H9 (cell line): ENCODE measurements at regions not wholly inside any gene's neighbourhood (a gene's known extent, or its start where the extent isn't known, plus 50 kb on each side); places are given as distances from the start of the nearest gene placed in this dataset.

Source experiments
- DNase-seq: peaks from one replicate; pipeline ENCODE4 v3.0.0-alpha.2; 2017
- H2AFZ ChIP-seq: one replicate; pipeline ENCODE4 v1.6.1; 2013; ENCODE audit warnings: mild to moderate bottlenecking, low read length, control low read depth, moderate library complexity
- H2AK5ac ChIP-seq: 2 replicates; pipeline ENCODE4 v1.6.1; 2013; ENCODE audit warnings: low read length, control low read depth, mixed read lengths; ENCODE audit not compliant: insufficient read length
- H2BK120ac ChIP-seq: one replicate; pipeline ENCODE4 v1.6.1; 2013; ENCODE audit warnings: low read depth, mild to moderate bottlenecking, low read length, control low read depth, inconsistent platforms; ENCODE audit not compliant: poor library complexity, severe bottlenecking
- H2BK12ac ChIP-seq: 2 replicates; pipeline ENCODE4 v1.6.1; 2013; ENCODE audit warnings: low read length, control low read depth, mixed read lengths, low read depth; ENCODE audit not compliant: insufficient read length
- H2BK15ac ChIP-seq: 2 replicates; pipeline ENCODE4 v1.6.1; 2013; ENCODE audit warnings: low read depth, low read length, control low read depth
- H2BK20ac ChIP-seq: one replicate; pipeline ENCODE4 v1.6.1; 2013; ENCODE audit warnings: low read depth, mild to moderate bottlenecking, low read length, control low read depth, inconsistent platforms; ENCODE audit not compliant: poor library complexity, severe bottlenecking
- H2BK5ac ChIP-seq: 2 replicates; pipeline ENCODE4 v1.6.1; 2013; ENCODE audit warnings: low read length, control low read depth, mixed read lengths; ENCODE audit not compliant: insufficient read length
- H3K14ac ChIP-seq: 2 replicates; pipeline ENCODE4 v1.6.1; 2013; ENCODE audit warnings: low read length, control low read depth; ENCODE audit not compliant: insufficient read depth
- H3K18ac ChIP-seq: 2 replicates; pipeline ENCODE4 v1.6.1; 2013; ENCODE audit warnings: low read depth, mild to moderate bottlenecking, mixed read lengths, low read length, control low read depth; ENCODE audit not compliant: insufficient read length
- H3K23ac ChIP-seq: 2 replicates; pipeline ENCODE4 v1.6.1; 2013; ENCODE audit warnings: low read length, control low read depth, mixed read lengths, low read depth; ENCODE audit not compliant: insufficient read length
- H3K23me2 ChIP-seq: 2 replicates; pipeline ENCODE4 v1.6.1; 2013; ENCODE audit warnings: low read depth, mild to moderate bottlenecking, mixed read lengths, low read length, control low read depth; ENCODE audit not compliant: insufficient read length, poor library complexity, severe bottlenecking
- H3K27ac ChIP-seq: 2 replicates; pipeline ENCODE4 v1.5.1; 2013; ENCODE audit warnings: low read length, control low read depth, mixed read lengths, low read depth; ENCODE audit not compliant: insufficient read length
- H3K27me3 ChIP-seq: 2 replicates; pipeline ENCODE4 v1.6.1; 2013; ENCODE audit warnings: low read length, control low read depth, inconsistent platforms; ENCODE audit not compliant: insufficient read depth
- H3K4ac ChIP-seq: 2 replicates; pipeline ENCODE4 v1.6.1; 2013; ENCODE audit warnings: low read depth, mild to moderate bottlenecking, control low read depth, inconsistent platforms, low read length, moderate library complexity
- H3K4me1 ChIP-seq: 2 replicates; pipeline ENCODE4 v1.6.1; 2013; ENCODE audit warnings: low read length, control low read depth, inconsistent platforms; ENCODE audit not compliant: insufficient read depth
- H3K4me2 ChIP-seq: 2 replicates; pipeline ENCODE4 v1.6.1; 2013; ENCODE audit warnings: low read length, control low read depth, mixed read lengths; ENCODE audit not compliant: insufficient read length, insufficient read depth
- H3K56ac ChIP-seq: 2 replicates; pipeline ENCODE4 v1.6.1; 2013; ENCODE audit warnings: low read depth, mild to moderate bottlenecking, mixed read lengths, low read length, control low read depth; ENCODE audit not compliant: insufficient read length
- H3K79me1 ChIP-seq: 2 replicates; pipeline ENCODE4 v1.6.1; 2013; ENCODE audit warnings: low read depth, mild to moderate bottlenecking, moderate library complexity, low read length, control low read depth, inconsistent platforms; ENCODE audit not compliant: insufficient read depth, poor library complexity, severe bottlenecking
- H3K79me2 ChIP-seq: 2 replicates; pipeline ENCODE4 v1.6.1; 2013; ENCODE audit warnings: low read length, control low read depth, inconsistent platforms; ENCODE audit not compliant: insufficient read depth
- H3K9ac ChIP-seq: 2 replicates; pipeline ENCODE4 v1.6.1; 2013; ENCODE audit warnings: low read length, control low read depth, mixed read lengths; ENCODE audit not compliant: insufficient read length; ENCODE audit errors: extremely low read depth
- H3K9me3 ChIP-seq: one replicate; pipeline ENCODE4 v1.6.1; 2013; ENCODE audit warnings: low read depth, low read length, inconsistent platforms; ENCODE audit not compliant: control insufficient read depth
- H3T11ph ChIP-seq: one replicate; pipeline ENCODE4 v1.6.1; 2013; ENCODE audit warnings: mild to moderate bottlenecking, low read length, control low read depth, inconsistent platforms
- H4K20me1 ChIP-seq: one replicate; pipeline ENCODE4 v1.6.1; 2013; ENCODE audit not compliant: control insufficient read depth, insufficient read length, insufficient read depth
- H4K5ac ChIP-seq: 2 replicates; pipeline ENCODE4 v1.6.1; 2013; ENCODE audit warnings: low read depth, mild to moderate bottlenecking, mixed read lengths, low read length, control low read depth; ENCODE audit not compliant: insufficient read length
- H4K8ac ChIP-seq: replicated peaks from 2 replicates; pipeline ENCODE4 v1.6.1; 2013; ENCODE audit warnings: low read length, control low read depth, mixed read lengths, low read depth; ENCODE audit not compliant: insufficient read length
- H4K91ac ChIP-seq: 2 replicates; pipeline ENCODE4 v1.6.1; 2013; ENCODE audit warnings: low read depth, mild to moderate bottlenecking, moderate library complexity, mixed read lengths, low read length, control low read depth; ENCODE audit not compliant: insufficient read length
- H3K27ac Mint-ChIP-seq, 3 experiments: 2 replicates in 2 of 3; 3 replicates in 1 of 3; pipeline ENCODE4 v1.8.0; 2020 to 2021; ENCODE audit warnings: mixed read lengths in 3 of 3, mild to moderate bottlenecking in 1 of 3, moderate library complexity in 1 of 3
- H3K27me3 Mint-ChIP-seq: 2 replicates; pipeline ENCODE4 v1.8.0; 2021; ENCODE audit warnings: low read depth, mild to moderate bottlenecking, moderate library complexity, mixed read lengths
- H3K36me3 Mint-ChIP-seq, 3 experiments: 2 replicates in 2 of 3; 3 replicates in 1 of 3; pipeline ENCODE4 v1.8.0; 2020 to 2021; ENCODE audit warnings: low read depth in 3 of 3, mixed read lengths in 3 of 3; ENCODE audit not compliant: insufficient read depth in 1 of 3
- H3K4me1 Mint-ChIP-seq, 2 experiments: 2 replicates each; pipeline ENCODE4 v1.8.0; 2020; ENCODE audit warnings: mixed read lengths in 2 of 2
- H3K4me3 Mint-ChIP-seq, 2 experiments: 2 replicates in 1 of 2; 3 replicates in 1 of 2; pipeline ENCODE4 v1.8.0; 2020 to 2021; ENCODE audit warnings: mild to moderate bottlenecking in 2 of 2, mixed read lengths in 2 of 2, moderate library complexity in 1 of 2
- H3K9me3 Mint-ChIP-seq, 2 experiments: 2 replicates in 1 of 2; 3 replicates in 1 of 2; pipeline ENCODE4 v1.8.0; 2020; ENCODE audit warnings: mild to moderate bottlenecking in 2 of 2, mixed read lengths in 2 of 2, moderate library complexity in 1 of 2
- WGBS: extraction: QIAGEN DNeasy Blood & Tissue Kit; methylation state at CpG from one replicate; pipeline ENCODE4 v1.1.7; 2013; ENCODE audit warnings: missing lambda C conversion rate, low lambda C conversion rate, mixed read lengths; ENCODE audit not compliant: insufficient read length; ENCODE audit errors: extremely low coverage; 5-methylcytosine and 5-hydroxymethylcytosine counted together
- TF ChIP-seq, protein P1 (sequence below): fragments of 200-600 bp; sonication (generic); conservative IDR thresholded peaks from 3 replicates; pipeline ENCODE4 v1.8.0; 2021; ENCODE audit warnings: antibody characterized with exemption, mild to moderate bottlenecking

DNA sequence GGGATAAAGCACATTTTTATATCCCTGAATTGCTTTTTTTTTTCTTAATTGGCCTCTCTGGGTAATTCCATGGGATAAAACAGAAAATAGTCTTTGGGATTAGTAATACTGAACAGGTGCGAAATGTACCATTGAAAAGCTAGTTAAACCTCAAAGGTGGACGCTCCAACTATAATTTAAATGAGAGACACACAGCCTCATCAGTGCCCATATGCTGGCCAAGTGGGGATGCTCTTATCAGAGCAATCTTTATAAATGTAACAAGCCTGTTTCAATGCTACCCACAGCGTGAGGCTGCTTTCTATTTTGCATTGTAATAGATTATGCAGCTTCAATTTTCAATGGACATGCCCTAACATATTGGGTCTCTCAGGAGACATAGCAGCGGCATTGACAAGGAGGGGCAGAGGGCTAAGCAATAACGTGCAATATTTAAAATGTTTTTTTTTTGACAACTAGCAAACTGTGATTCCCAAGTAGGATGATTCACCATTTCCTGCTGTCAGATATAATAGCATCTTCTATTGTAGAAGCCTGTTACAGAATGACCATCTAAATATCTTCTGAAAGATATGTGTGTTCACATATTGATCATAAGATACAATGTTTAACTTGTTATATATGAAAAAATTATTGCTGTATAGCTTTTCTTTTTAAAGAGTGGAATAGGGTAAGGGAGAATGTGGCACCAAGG lies 91.3 kb upstream of the BET1 start:
- H3K4me2 ChIP-seq, result no peak overlapping the region
- Mint-ChIP-seq H3K27ac (no peak overlapping the region), H3K27me3 (no peaks in the 10 kb centered on the region), H3K4me3 (no peak overlapping the region), H3K4me1 (peaks cover 4 to 5% of the 10 kb centered on the region in 2 experiments), H3K9me3 (peaks cover 2 to 4% of the 10 kb centered on the region in 2 experiments; a peak in 2 of 5 replicates), H3K36me3 (no peaks in the 10 kb centered on the region; a peak in 1 of 7 replicates)
- no peak overlapping the region for H2BK20ac ChIP-seq
- H2AK5ac ChIP-seq, result no peak overlapping the region
- no peaks in the 10 kb centered on the region for H3K79me1 ChIP-seq
- no peak overlapping the region for H3K4ac ChIP-seq
- no peak overlapping the region for H3K56ac ChIP-seq
- no peak overlapping the region for H4K91ac ChIP-seq
- H4K5ac ChIP-seq, result no peak overlapping the region
- no peak overlapping the region for H4K8ac ChIP-seq
- no peak for DNase-seq
- H3K14ac ChIP-seq, result no peak overlapping the region
- TF ChIP-seq, protein P1, sequence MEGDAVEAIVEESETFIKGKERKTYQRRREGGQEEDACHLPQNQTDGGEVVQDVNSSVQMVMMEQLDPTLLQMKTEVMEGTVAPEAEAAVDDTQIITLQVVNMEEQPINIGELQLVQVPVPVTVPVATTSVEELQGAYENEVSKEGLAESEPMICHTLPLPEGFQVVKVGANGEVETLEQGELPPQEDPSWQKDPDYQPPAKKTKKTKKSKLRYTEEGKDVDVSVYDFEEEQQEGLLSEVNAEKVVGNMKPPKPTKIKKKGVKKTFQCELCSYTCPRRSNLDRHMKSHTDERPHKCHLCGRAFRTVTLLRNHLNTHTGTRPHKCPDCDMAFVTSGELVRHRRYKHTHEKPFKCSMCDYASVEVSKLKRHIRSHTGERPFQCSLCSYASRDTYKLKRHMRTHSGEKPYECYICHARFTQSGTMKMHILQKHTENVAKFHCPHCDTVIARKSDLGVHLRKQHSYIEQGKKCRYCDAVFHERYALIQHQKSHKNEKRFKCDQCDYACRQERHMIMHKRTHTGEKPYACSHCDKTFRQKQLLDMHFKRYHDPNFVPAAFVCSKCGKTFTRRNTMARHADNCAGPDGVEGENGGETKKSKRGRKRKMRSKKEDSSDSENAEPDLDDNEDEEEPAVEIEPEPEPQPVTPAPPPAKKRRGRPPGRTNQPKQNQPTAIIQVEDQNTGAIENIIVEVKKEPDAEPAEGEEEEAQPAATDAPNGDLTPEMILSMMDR, result no peak
- H3K18ac ChIP-seq, result no peak overlapping the region
- no CpG with 5 or more reads among the region's 5 CpGs for WGBS
- no peaks in the 10 kb centered on the region for H3K27me3 ChIP-seq
- no peaks in the 10 kb centered on the region for H3K23me2 ChIP-seq
- no peaks in the 10 kb centered on the region for H3K79me2 ChIP-seq
- H2BK12ac ChIP-seq, result no peak overlapping the region
- H3K9me3 ChIP-seq, result no peaks in the 10 kb centered on the region
- H3K23ac ChIP-seq, result no peak overlapping the region
- H2BK5ac ChIP-seq, result no peak overlapping the region
- no peak overlapping the region for H3T11ph ChIP-seq
- H3K27ac ChIP-seq, result no peak overlapping the region
- H2BK120ac ChIP-seq, result no peak overlapping the region
- H2BK15ac ChIP-seq, result no peak overlapping the region
- no peak overlapping the region for H3K9ac ChIP-seq
- H4K20me1 ChIP-seq, result no peaks in the 10 kb centered on the region
- no peak overlapping the region for H2AFZ ChIP-seq
- H3K4me1 ChIP-seq, result no peaks in the 10 kb centered on the region
